ENCODE measurements at regions not wholly inside any gene's neighbourhood (a gene's known extent, or its start where the extent isn't known, plus 50 kb on each side); places are given as distances from the start of the nearest gene placed in this dataset.

- DNase-seq (ENCODE audit: low spot score): no peak
- intact Hi-C loops (cut with DNase I): no loop called here
Observed at GRCh38 chr3:59605318-59605717, 555.5 kb upstream of the CFAP20DC start.

DNA sequence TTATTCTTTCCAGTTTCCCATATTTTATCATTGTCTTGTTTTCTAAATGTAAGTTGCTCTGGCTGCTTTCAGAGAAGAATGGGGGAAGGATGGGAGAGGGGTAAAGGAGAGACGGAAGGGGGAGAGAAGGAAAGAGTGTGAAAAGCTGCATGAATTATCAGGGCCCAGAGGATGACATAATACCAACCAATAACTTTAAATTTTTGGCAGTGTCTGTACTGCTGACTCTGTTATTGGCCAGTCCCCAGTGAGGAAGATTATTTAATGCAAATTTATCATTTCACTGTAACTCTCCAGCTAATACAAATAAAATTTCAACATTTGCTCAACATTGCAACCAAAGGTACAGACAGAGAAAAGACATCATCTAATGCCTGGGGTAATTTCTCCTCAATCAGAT lies 551.7 kb upstream of the CFAP20DC start:
- DNase-seq (ENCODE audit: low spot score): no peak
- intact Hi-C loops (cut with DNase I): no loop called here

- no peak for DNase-seq (ENCODE audit: low spot score)
- intact Hi-C loops (cut with DNase I): no loop called here
Observed at GRCh38 chr3:59600631-59601030, 550.8 kb upstream of the CFAP20DC start.

DNA sequence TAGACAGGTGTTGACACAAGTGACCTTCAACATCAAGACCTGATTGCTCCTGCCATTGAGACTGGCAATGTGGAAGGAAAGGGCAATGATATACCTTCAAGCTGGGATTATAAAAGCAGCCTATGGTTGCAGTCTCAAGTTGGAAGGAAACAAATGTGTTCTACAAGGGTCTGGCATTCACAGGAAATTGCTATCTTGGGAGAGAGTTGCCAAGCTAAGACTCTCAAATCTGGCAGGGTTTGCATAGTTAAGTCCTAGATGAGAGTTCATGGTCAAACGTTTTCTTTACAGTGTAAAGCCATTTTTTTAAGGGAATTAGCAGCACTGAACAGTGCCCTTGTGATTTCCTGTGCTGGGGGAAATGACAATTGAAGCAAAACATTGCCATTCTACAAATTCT lies 546.9 kb upstream of the CFAP20DC start:
- DNase-seq (ENCODE audit: low spot score): no peak
- intact Hi-C loops (cut with DNase I): no loop called here

GRCh38 chr3:59595830-59596229 lies 546.0 kb upstream of the CFAP20DC start:
- DNase-seq (ENCODE audit: low spot score): no peak
- intact Hi-C loops (cut with DNase I): no loop called here

GRCh38 chr3:59593380-59593779 lies 543.6 kb upstream of the CFAP20DC start:
- intact Hi-C loops (cut with DNase I): no loop called here
- DNase-seq (ENCODE audit: low spot score): no peak

GRCh38 chr3:59580996-59581395 lies 531.2 kb upstream of the CFAP20DC start:
- intact Hi-C loops (cut with DNase I): no loop called here
- no peak for DNase-seq (ENCODE audit: low spot score)

DNA sequence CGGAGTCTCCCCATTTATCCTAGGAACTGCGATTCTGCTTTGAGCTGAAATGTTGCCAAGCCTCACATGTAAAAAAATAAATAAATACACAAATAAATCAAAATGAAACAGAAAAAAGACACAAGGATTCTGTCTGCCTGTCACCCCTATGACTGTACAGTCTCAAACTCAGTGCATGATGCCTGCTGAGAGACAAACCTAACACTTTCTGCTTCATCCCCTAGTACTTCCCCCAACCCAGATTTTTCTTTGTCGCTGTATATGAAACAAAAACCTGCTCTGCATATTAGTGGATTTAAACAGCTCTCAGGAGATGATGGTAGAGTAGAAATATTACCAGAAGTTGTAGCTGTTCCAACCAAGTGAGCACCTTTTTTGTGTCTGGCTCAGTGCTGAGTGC lies 530.7 kb upstream of the CFAP20DC start:
- no peak for DNase-seq (ENCODE audit: low spot score)
- intact Hi-C loops (cut with DNase I): no loop called here

GRCh38 chr3:59578129-59578528 lies 528.3 kb upstream of the CFAP20DC start:
- no peak for DNase-seq (ENCODE audit: low spot score)
- intact Hi-C loops (cut with DNase I): loop anchor here (5.0 to 10.0 kb wide), 3 partner anchors 229 to 363 kb away; no protein-coding TSS in a partner anchor

DNA sequence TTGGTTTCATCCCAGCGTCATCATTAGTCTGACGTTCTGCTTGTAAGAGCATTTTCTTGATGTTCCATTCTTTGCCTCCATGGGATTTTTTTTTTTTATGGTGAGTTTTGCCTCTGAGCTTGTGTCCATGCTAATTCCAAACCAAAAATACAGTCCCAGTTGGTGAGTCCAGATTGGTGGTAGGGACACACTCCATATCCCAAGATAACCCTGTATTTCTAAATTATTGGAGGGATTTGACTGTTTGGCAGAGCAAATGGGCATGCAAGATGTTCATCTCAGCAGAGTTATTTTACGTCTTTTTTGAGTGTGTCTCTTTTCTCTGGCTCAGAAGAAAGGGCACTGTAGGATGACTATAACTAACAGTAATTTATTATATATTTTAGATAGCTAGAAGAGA lies 526.8 kb upstream of the CFAP20DC start:
- intact Hi-C loops (cut with DNase I): loop anchor here (2.0 to 10.0 kb wide), 4 partner anchors 231 to 362 kb away; no protein-coding TSS in a partner anchor

DNA sequence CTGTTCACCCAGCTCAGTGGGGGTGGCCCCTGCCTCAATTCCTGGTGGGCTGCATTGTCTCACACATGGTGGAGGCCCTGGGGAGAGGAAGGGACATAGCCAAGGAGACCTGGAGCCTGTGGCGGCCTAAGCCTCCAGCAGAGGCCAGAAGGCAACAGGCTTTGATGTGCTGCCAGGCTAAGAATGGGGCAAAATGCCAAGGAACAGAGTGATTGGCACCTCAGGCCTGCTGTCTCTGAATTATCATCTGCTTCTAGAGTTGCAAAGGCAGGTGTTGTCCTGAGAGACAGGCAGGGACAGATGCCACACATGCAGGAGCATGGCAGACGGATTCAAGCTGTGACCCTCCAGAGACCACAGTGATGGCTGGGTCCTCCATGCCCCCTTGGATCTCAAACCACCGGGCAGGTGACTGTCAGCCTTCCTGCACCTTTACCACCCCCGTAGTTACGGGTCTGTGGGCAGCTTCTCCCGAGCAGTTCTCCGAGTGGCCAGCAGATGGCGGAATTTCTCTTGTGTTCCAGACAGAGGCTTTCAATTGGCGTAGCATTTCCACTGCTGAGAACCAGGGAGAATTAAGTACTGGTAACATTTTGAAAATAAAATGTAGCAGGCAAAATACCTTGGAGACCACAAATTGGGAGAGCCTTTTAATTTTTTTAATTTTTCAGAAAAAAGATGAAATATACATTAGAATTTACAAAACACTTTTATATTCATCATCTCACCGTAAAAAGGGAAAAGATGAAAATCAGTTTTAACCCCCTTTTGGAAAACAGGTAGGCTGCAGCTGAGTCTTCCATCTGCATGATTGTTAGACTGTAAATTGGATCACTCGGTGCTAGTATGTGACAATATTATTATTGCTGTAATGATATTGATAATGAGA lies 525.5 kb upstream of the CFAP20DC start:
- intact Hi-C loops (cut with DNase I): loop anchor here (2.0 to 10.0 kb wide), 4 partner anchors 232 to 361 kb away; no protein-coding TSS in a partner anchor
- DNase-seq (ENCODE audit: low spot score): peak; percentile 89

More for the DNA sequence above, 526.8 kb upstream of the CFAP20DC start:
- no peak for DNase-seq (ENCODE audit: low spot score)

DNA sequence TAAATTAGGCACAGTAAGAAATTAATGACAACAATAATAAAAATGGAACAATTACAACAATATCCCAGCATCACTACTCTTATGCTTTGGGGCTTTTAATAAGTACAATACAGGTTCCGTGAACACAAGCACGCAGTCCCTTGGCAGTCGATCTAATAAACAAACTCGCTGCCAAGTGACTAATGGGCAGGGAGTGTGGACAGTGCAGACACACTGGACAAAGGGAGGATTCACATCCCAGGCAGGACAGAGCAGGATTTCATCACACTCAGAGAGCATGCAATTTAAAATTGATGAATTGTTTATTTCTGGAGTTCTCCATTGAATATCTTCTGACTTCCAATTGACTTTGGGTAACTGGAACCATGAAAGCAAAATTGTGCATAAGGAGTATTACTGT lies 524.1 kb upstream of the CFAP20DC start:
- DNase-seq (ENCODE audit: low spot score): no peak
- intact Hi-C loops (cut with DNase I): loop anchor here (10.0 kb wide), 2 partner anchors 259 to 359 kb away; no protein-coding TSS in a partner anchor

DNA sequence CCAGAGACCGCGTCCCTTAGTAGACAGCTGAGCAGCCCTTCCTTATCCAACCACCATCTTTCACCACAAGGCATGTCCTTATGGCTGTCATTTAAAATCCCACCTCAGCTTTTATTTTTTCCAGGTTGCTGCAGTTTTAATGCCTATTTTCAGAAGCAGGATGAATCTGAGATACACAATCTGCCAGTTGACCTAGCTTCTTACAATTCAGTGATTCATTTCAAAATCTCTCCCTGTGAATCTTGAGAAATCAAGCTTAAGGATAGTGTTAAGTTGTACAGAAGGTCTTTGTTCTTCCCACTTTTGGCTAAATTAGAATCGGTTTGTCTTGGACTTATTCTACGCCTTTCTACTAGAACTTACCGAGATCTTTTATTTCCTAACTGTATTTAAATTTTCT lies 522.3 kb upstream of the CFAP20DC start:
- DNase-seq (ENCODE audit: low spot score): no peak
- intact Hi-C loops (cut with DNase I): loop anchor here (10.0 kb wide), 2 partner anchors 257 to 357 kb away; no protein-coding TSS in a partner anchor

DNA sequence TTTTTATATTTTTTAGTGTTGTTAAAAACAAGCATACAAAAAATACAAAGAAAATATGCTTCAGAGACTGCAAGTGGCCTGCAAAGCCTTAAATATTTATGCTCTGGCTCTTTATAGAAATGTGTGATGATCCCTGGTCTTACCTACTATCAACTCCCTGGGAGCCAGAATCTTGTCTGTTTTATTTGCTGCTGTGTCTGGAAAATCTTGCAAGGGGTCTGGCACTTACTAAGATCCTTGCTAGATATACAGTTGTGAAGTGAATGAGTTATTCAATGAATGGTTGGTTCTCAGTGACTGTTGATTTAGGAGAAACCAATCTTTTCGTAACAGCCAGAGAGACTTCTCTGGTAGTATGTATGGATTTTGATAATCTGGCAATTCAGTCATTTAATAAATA lies 521.0 kb upstream of the CFAP20DC start:
- intact Hi-C loops (cut with DNase I): loop anchor here (10.0 kb wide), 2 partner anchors 256 to 356 kb away; no protein-coding TSS in a partner anchor
- no peak for DNase-seq (ENCODE audit: low spot score)

DNA sequence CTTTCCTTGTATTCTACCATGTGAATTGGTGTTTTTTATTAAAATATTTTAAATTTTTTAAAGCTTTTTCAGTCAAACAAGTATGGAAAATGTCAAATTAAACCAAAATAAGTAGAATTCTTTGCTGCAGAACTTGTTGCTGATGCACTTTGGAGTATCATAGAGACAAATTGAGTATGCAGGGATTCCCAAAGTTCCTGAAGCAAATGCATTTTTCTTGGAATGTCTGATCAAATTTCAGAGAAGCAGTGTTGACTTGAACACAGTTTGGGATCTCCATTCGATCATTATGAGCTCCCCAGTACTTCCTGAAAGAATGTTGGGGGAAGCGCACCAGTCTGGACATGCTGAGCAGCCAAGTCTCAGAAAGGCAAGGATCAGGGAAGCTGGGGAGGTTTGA lies 517.8 kb upstream of the CFAP20DC start:
- no peak for DNase-seq (ENCODE audit: low spot score)
- intact Hi-C loops (cut with DNase I): no loop called here

- DNase-seq (ENCODE audit: low spot score): no peak
- intact Hi-C loops (cut with DNase I): no loop called here
Observed at GRCh38 chr3:59566481-59566975, 516.7 kb upstream of the CFAP20DC start.

GRCh38 chr3:59565125-59565524 lies 515.3 kb upstream of the CFAP20DC start:
- intact Hi-C loops (cut with DNase I): no loop called here
- DNase-seq (ENCODE audit: low spot score): no peak

GRCh38 chr3:59563966-59564365 lies 514.1 kb upstream of the CFAP20DC start:
- DNase-seq (ENCODE audit: low spot score): no peak
- intact Hi-C loops (cut with DNase I): no loop called here

- intact Hi-C loops (cut with DNase I): no loop called here
- DNase-seq (ENCODE audit: low spot score): no peak
Observed at GRCh38 chr3:59563072-59563605, 513.3 kb upstream of the CFAP20DC start.

DNA sequence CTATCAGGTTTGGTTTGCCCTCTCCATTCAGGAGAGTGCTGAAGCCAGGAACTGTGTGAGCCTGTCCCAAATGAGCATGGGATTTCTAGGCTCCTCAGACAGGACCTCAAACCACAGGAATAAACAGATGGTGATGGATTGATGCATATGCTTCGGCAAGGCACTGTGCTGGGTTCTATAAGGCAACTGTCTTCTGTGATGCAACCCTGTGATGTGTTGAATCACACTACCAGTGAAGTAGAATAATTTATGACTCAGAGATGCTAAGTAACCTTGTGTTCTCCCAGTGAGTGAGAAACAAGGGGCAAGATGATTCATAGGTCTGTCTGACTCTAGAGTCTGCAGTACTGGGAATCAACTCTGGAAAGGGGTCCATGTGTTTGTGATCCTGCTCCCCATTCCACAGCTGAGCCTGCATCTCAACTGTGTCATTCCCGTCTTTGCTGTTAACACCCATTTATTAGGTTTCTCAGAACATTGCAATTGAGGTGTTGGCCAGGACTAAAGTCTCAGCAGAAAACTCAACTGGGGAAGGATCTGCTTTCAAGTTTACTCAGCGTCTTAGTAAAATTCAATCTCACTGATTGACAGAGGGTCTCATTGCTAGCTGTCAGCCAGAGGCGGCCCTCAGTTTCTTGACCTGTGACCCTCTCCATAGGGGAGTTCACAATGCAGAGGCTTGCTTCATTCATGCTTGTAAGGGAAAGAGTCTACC lies 510.1 kb upstream of the CFAP20DC start:
- DNase-seq (ENCODE audit: low spot score): no peak
- intact Hi-C loops (cut with DNase I): loop anchor here (2.0 kb wide), 1 partner anchor 57 kb away; no protein-coding TSS in a partner anchor

All from cardiac septum (tissue), 1 donor.